ENCODE measurements at regions not wholly inside any gene's neighbourhood (a gene's known extent, or its start where the extent isn't known, plus 50 kb on each side); places are given as distances from the start of the nearest gene placed in this dataset.

- Histone ChIP-seq H3K4me1 (ENCODE audit: control insufficient read depth, insufficient read depth, low read length) (no peaks in the 10 kb centered on the region), H3K27ac (ENCODE audit: low read length) (no peak overlapping the region), H3K9me3 (ENCODE audit: control insufficient read depth, low read length) (no peaks in the 10 kb centered on the region), H3K4me3 (ENCODE audit: low read length) (no peak overlapping the region), H3K27me3 (ENCODE audit: control insufficient read depth, insufficient read depth) (no peaks in the 10 kb centered on the region)
- 62% methylated on average over 1 of the region's 1 CpG for WGBS
- intact Hi-C loops (cut with DNase I) = no loop called here
- DNase-seq (no peak), ATAC-seq (no peak)
Measured at GRCh38 chr4:181674315-181674875, 568.8 kb upstream of the TENM3 start.

- intact Hi-C loops (cut with DNase I) = no loop called here
- Histone ChIP-seq H3K9me3 (ENCODE audit: control insufficient read depth, low read length) (no peaks in the 10 kb centered on the region), H3K4me3 (ENCODE audit: low read length) (no peak overlapping the region), H3K27ac (ENCODE audit: low read length) (no peak overlapping the region), H3K27me3 (ENCODE audit: control insufficient read depth, insufficient read depth) (no peaks in the 10 kb centered on the region), H3K4me1 (ENCODE audit: control insufficient read depth, insufficient read depth, low read length) (no peaks in the 10 kb centered on the region)
- ATAC-seq (no peak), DNase-seq (no peak)
- 64% methylated on average over 2 of the region's 2 CpGs for WGBS
Measured at GRCh38 chr4:181676546-181676945, 566.7 kb upstream of the TENM3 start.

GRCh38 chr4:181677201-181677600 is 566.0 kb upstream of the TENM3 start:
- Histone ChIP-seq H3K27ac (ENCODE audit: low read length) (no peak overlapping the region), H3K27me3 (ENCODE audit: control insufficient read depth, insufficient read depth) (no peaks in the 10 kb centered on the region), H3K4me1 (ENCODE audit: control insufficient read depth, insufficient read depth, low read length) (no peaks in the 10 kb centered on the region), H3K4me3 (ENCODE audit: low read length) (no peak overlapping the region), H3K9me3 (ENCODE audit: control insufficient read depth, low read length) (no peaks in the 10 kb centered on the region)
- 86% methylated on average over 3 of the region's 3 CpGs for WGBS
- DNase-seq = no peak
- intact Hi-C loops (cut with DNase I) = no loop called here
- ATAC-seq = no peak

- DNase-seq (no peak), ATAC-seq (no peak)
- H3K4me3 ChIP-seq (ENCODE audit: low read length) = no peak overlapping the region
- H3K4me1 ChIP-seq (ENCODE audit: control insufficient read depth, insufficient read depth, low read length) = no peaks in the 10 kb centered on the region
- no peaks in the 10 kb centered on the region for H3K27me3 ChIP-seq (ENCODE audit: control insufficient read depth, insufficient read depth)
- intact Hi-C loops (cut with DNase I) = no loop called here
- WGBS = 81% methylated on average over 6 of the region's 6 CpGs
- H3K9me3 ChIP-seq (ENCODE audit: control insufficient read depth, low read length) = no peaks in the 10 kb centered on the region
- no peak overlapping the region for H3K27ac ChIP-seq (ENCODE audit: low read length)
Measured at GRCh38 chr4:181677621-181678020, 565.6 kb upstream of the TENM3 start.

- no peak overlapping the region for H3K27ac ChIP-seq (ENCODE audit: low read length)
- intact Hi-C loops (cut with DNase I) = no loop called here
- DNase-seq (no peak), ATAC-seq (no peak)
- WGBS = 80% methylated on average over 3 of the region's 3 CpGs
- no peaks in the 10 kb centered on the region for H3K9me3 ChIP-seq (ENCODE audit: control insufficient read depth, low read length)
- no peaks in the 10 kb centered on the region for H3K4me1 ChIP-seq (ENCODE audit: control insufficient read depth, insufficient read depth, low read length)
- H3K4me3 ChIP-seq (ENCODE audit: low read length) = no peak overlapping the region
- no peaks in the 10 kb centered on the region for H3K27me3 ChIP-seq (ENCODE audit: control insufficient read depth, insufficient read depth)
Measured at GRCh38 chr4:181679754-181680153, 563.4 kb upstream of the TENM3 start.

- no peak overlapping the region for H3K27ac ChIP-seq (ENCODE audit: low read length)
- ATAC-seq = no peak
- no peaks in the 10 kb centered on the region for H3K27me3 ChIP-seq (ENCODE audit: control insufficient read depth, insufficient read depth)
- H3K4me3 ChIP-seq (ENCODE audit: low read length) = no peak overlapping the region
- no peaks in the 10 kb centered on the region for H3K9me3 ChIP-seq (ENCODE audit: control insufficient read depth, low read length)
- intact Hi-C loops (cut with DNase I) = no loop called here
- WGBS = 77% methylated on average over 3 of the region's 3 CpGs
- no peaks in the 10 kb centered on the region for H3K4me1 ChIP-seq (ENCODE audit: control insufficient read depth, insufficient read depth, low read length)
- DNase-seq = no peak
Measured at GRCh38 chr4:181682367-181683047, 560.7 kb upstream of the TENM3 start.

- intact Hi-C loops (cut with DNase I) = no loop called here
- Histone ChIP-seq H3K27me3 (ENCODE audit: control insufficient read depth, insufficient read depth) (no peaks in the 10 kb centered on the region), H3K9me3 (ENCODE audit: control insufficient read depth, low read length) (no peaks in the 10 kb centered on the region), H3K4me3 (ENCODE audit: low read length) (no peak overlapping the region), H3K27ac (ENCODE audit: low read length) (no peak overlapping the region), H3K4me1 (ENCODE audit: control insufficient read depth, insufficient read depth, low read length) (no peaks in the 10 kb centered on the region)
- ATAC-seq (no peak), DNase-seq (no peak)
- 77% methylated on average over 2 of the region's 2 CpGs for WGBS
Measured at GRCh38 chr4:181684310-181684709, 558.9 kb upstream of the TENM3 start.

GRCh38 chr4:181685461-181685860 is 557.7 kb upstream of the TENM3 start:
- Histone ChIP-seq H3K4me1 (ENCODE audit: control insufficient read depth, insufficient read depth, low read length) (no peaks in the 10 kb centered on the region), H3K27ac (ENCODE audit: low read length) (no peak overlapping the region), H3K9me3 (ENCODE audit: control insufficient read depth, low read length) (no peaks in the 10 kb centered on the region), H3K27me3 (ENCODE audit: control insufficient read depth, insufficient read depth) (no peaks in the 10 kb centered on the region), H3K4me3 (ENCODE audit: low read length) (no peak overlapping the region)
- intact Hi-C loops (cut with DNase I) = no loop called here
- no peak for ATAC-seq
- no peak for DNase-seq
- 82% methylated on average over 2 of the region's 2 CpGs for WGBS

GRCh38 chr4:181685911-181686310 is 557.3 kb upstream of the TENM3 start:
- H3K9me3 ChIP-seq (ENCODE audit: control insufficient read depth, low read length) = no peaks in the 10 kb centered on the region

GRCh38 chr4:181687116-181687515 is 556.1 kb upstream of the TENM3 start:
- intact Hi-C loops (cut with DNase I) = no loop called here
- Histone ChIP-seq H3K4me1 (ENCODE audit: control insufficient read depth, insufficient read depth, low read length) (no peaks in the 10 kb centered on the region), H3K9me3 (ENCODE audit: control insufficient read depth, low read length) (no peaks in the 10 kb centered on the region), H3K27me3 (ENCODE audit: control insufficient read depth, insufficient read depth) (no peaks in the 10 kb centered on the region), H3K27ac (ENCODE audit: low read length) (no peak overlapping the region), H3K4me3 (ENCODE audit: low read length) (no peak overlapping the region)
- ATAC-seq (no peak), DNase-seq (no peak)
- 75% methylated on average over 4 of the region's 4 CpGs for WGBS

More at GRCh38 chr4:181685911-181686310, 557.3 kb upstream of the TENM3 start:
- ATAC-seq (no peak), DNase-seq (no peak)
- WGBS = 69% methylated on average over 4 of the region's 4 CpGs
- Histone ChIP-seq H3K27ac (ENCODE audit: low read length) (no peak overlapping the region), H3K4me3 (ENCODE audit: low read length) (no peak overlapping the region), H3K27me3 (ENCODE audit: control insufficient read depth, insufficient read depth) (no peaks in the 10 kb centered on the region), H3K4me1 (ENCODE audit: control insufficient read depth, insufficient read depth, low read length) (no peaks in the 10 kb centered on the region)
- intact Hi-C loops (cut with DNase I) = no loop called here

- no peaks in the 10 kb centered on the region for H3K27me3 ChIP-seq (ENCODE audit: control insufficient read depth, insufficient read depth)
- H3K4me3 ChIP-seq (ENCODE audit: low read length) = no peak overlapping the region
- no peak for ATAC-seq
- intact Hi-C loops (cut with DNase I) = no loop called here
- no peak for DNase-seq
- WGBS = 57% methylated on average over 3 of the region's 3 CpGs
- H3K9me3 ChIP-seq (ENCODE audit: control insufficient read depth, low read length) = no peaks in the 10 kb centered on the region
- no peaks in the 10 kb centered on the region for H3K4me1 ChIP-seq (ENCODE audit: control insufficient read depth, insufficient read depth, low read length)
- H3K27ac ChIP-seq (ENCODE audit: low read length) = no peak overlapping the region
Measured at GRCh38 chr4:181688432-181688831, 554.8 kb upstream of the TENM3 start.

- H3K27me3 ChIP-seq (ENCODE audit: control insufficient read depth, insufficient read depth) = no peaks in the 10 kb centered on the region
- WGBS = 64% methylated on average over 5 of the region's 5 CpGs
- H3K4me1 ChIP-seq (ENCODE audit: control insufficient read depth, insufficient read depth, low read length) = no peaks in the 10 kb centered on the region
- intact Hi-C loops (cut with DNase I) = no loop called here
- H3K27ac ChIP-seq (ENCODE audit: low read length) = no peak overlapping the region
- no peak for DNase-seq
- H3K9me3 ChIP-seq (ENCODE audit: control insufficient read depth, low read length) = no peaks in the 10 kb centered on the region
- ATAC-seq = no peak
- H3K4me3 ChIP-seq (ENCODE audit: low read length) = no peak overlapping the region
Measured at GRCh38 chr4:181688872-181689271, 554.3 kb upstream of the TENM3 start.
